ENCODE measurements at regions not wholly inside any gene's neighbourhood (a gene's known extent, or its start where the extent isn't known, plus 50 kb on each side); places are given as distances from the start of the nearest gene placed in this dataset.

- no peak for DNase-seq (ENCODE audit: low read depth)
- no peak overlapping the region for H3K4me3 ChIP-seq (ENCODE audit: low read length)
- TF ChIP-seq, protein P1, sequence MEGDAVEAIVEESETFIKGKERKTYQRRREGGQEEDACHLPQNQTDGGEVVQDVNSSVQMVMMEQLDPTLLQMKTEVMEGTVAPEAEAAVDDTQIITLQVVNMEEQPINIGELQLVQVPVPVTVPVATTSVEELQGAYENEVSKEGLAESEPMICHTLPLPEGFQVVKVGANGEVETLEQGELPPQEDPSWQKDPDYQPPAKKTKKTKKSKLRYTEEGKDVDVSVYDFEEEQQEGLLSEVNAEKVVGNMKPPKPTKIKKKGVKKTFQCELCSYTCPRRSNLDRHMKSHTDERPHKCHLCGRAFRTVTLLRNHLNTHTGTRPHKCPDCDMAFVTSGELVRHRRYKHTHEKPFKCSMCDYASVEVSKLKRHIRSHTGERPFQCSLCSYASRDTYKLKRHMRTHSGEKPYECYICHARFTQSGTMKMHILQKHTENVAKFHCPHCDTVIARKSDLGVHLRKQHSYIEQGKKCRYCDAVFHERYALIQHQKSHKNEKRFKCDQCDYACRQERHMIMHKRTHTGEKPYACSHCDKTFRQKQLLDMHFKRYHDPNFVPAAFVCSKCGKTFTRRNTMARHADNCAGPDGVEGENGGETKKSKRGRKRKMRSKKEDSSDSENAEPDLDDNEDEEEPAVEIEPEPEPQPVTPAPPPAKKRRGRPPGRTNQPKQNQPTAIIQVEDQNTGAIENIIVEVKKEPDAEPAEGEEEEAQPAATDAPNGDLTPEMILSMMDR (conservative IDR thresholded peaks at IDR 0.05; ENCODE audit: low read depth, low read length), result no peak
Measured at GRCh38 chr4:54855191-54855854, 197.6 kb downstream of the KIT start.

GRCh38 chr4:54852602-54853001 lies 194.8 kb downstream of the KIT start:
- TF ChIP-seq, protein P1 (conservative IDR thresholded peaks at IDR 0.05; ENCODE audit: low read depth, low read length), result no peak
- no peak overlapping the region for H3K4me3 ChIP-seq (ENCODE audit: low read length)
- DNase-seq (ENCODE audit: low read depth), result no peak

GRCh38 chr4:54852054-54852453 lies 194.3 kb downstream of the KIT start:
- DNase-seq (ENCODE audit: low read depth), result no peak
- H3K4me3 ChIP-seq (ENCODE audit: low read length), result no peak overlapping the region
- TF ChIP-seq, protein P1 (conservative IDR thresholded peaks at IDR 0.05; ENCODE audit: low read depth, low read length), result no peak

DNA sequence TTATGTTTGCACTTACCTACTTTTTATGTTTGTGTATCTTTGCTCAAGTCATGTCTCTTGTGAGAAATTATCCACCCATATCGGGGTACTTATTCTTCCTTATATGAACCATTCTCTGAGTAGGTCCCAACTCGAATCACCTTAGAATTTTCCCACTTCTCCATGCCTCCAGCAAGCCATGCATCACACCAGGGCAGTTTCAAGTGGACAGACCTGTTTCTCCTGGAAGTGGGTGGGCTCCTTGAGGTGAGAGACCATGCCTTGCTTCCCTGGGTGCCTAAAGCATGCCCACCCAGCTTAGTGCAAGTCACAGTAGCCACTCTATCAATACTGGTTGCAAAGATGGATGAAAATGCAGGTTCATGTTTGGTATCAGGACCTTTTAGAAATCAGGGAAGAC lies 187.2 kb downstream of the KIT start:
- TF ChIP-seq, protein P1 (conservative IDR thresholded peaks at IDR 0.05; ENCODE audit: low read depth, low read length), result no peak
- H3K4me3 ChIP-seq (ENCODE audit: low read length), result no peak overlapping the region
- no peak for DNase-seq (ENCODE audit: low read depth)

- TF ChIP-seq, protein P1 (conservative IDR thresholded peaks at IDR 0.05; ENCODE audit: low read depth, low read length), result no peak
- no peak for DNase-seq (ENCODE audit: low read depth)
- no peak overlapping the region for H3K4me3 ChIP-seq (ENCODE audit: low read length)
Measured at GRCh38 chr4:54843946-54844345, 186.2 kb downstream of the KIT start.

- DNase-seq (ENCODE audit: low read depth), result no peak
- H3K4me3 ChIP-seq (ENCODE audit: low read length), result no peak overlapping the region
- TF ChIP-seq, protein P1 (conservative IDR thresholded peaks at IDR 0.05; ENCODE audit: low read depth, low read length), result no peak
Measured at GRCh38 chr4:54843106-54843505, 185.3 kb downstream of the KIT start.

GRCh38 chr4:54842656-54843055 lies 184.9 kb downstream of the KIT start:
- TF ChIP-seq, protein P1 (conservative IDR thresholded peaks at IDR 0.05; ENCODE audit: low read depth, low read length), result no peak
- no peak overlapping the region for H3K4me3 ChIP-seq (ENCODE audit: low read length)
- DNase-seq (ENCODE audit: low read depth), result no peak
